ENCODE measurements at regions not wholly inside any gene's neighbourhood (a gene's known extent, or its start where the extent isn't known, plus 50 kb on each side); places are given as distances from the start of the nearest gene placed in this dataset.

- Mint-ChIP-seq H3K27ac (peak overlapping the region; percentile 11), H3K4me3 (no peak overlapping the region), H3K36me3 (ENCODE audit: low read depth) (no peaks in the 10 kb centered on the region), H3K27me3 (peaks cover 4% of the 10 kb centered on the region), H3K9me3 (no peaks in the 10 kb centered on the region), H3K4me1 (no peaks in the 10 kb centered on the region)
- ATAC-seq (replicated peaks) = no peak
These were observed 141.5 kb upstream of the ARID2 start for GRCh38 chr12:45587877-45588533.

- ATAC-seq (replicated peaks) = peak; percentile 80
- H3K27ac Mint-ChIP-seq = no peak overlapping the region
- no peaks in the 10 kb centered on the region for H3K4me1 Mint-ChIP-seq
- no peak overlapping the region for H3K4me3 Mint-ChIP-seq
- peaks cover 3% of the 10 kb centered on the region for H3K27me3 Mint-ChIP-seq
- no peaks in the 10 kb centered on the region for H3K36me3 Mint-ChIP-seq (ENCODE audit: low read depth)
- H3K9me3 Mint-ChIP-seq = no peaks in the 10 kb centered on the region
These were observed 138.9 kb upstream of the ARID2 start for GRCh38 chr12:45590646-45591045.

- ATAC-seq (replicated peaks) = no peak
- H3K27me3 Mint-ChIP-seq = peaks cover 3% of the 10 kb centered on the region
- no peaks in the 10 kb centered on the region for H3K36me3 Mint-ChIP-seq (ENCODE audit: low read depth)
- no peaks in the 10 kb centered on the region for H3K9me3 Mint-ChIP-seq
- no peak overlapping the region for H3K4me3 Mint-ChIP-seq
- H3K4me1 Mint-ChIP-seq = no peaks in the 10 kb centered on the region
- no peak overlapping the region for H3K27ac Mint-ChIP-seq
These were observed 137.9 kb upstream of the ARID2 start for GRCh38 chr12:45591635-45592034.

- ATAC-seq (replicated peaks) = no peak
- Mint-ChIP-seq H3K36me3 (ENCODE audit: low read depth) (no peaks in the 10 kb centered on the region), H3K27ac (no peak overlapping the region), H3K9me3 (no peaks in the 10 kb centered on the region), H3K27me3 (peaks cover 8% of the 10 kb centered on the region), H3K4me1 (no peaks in the 10 kb centered on the region), H3K4me3 (no peak overlapping the region)
These were observed 133.1 kb upstream of the ARID2 start for GRCh38 chr12:45596366-45596765.

- ATAC-seq (replicated peaks) = no peak
- Mint-ChIP-seq H3K27ac (no peak overlapping the region), H3K27me3 (peaks cover 4% of the 10 kb centered on the region), H3K4me3 (no peak overlapping the region), H3K9me3 (no peaks in the 10 kb centered on the region), H3K4me1 (no peaks in the 10 kb centered on the region), H3K36me3 (ENCODE audit: low read depth) (no peaks in the 10 kb centered on the region)
These were observed 131.2 kb upstream of the ARID2 start for GRCh38 chr12:45598336-45598735.

GRCh38 chr12:45598761-45599160 lies 130.7 kb upstream of the ARID2 start:
- Mint-ChIP-seq H3K4me1 (no peaks in the 10 kb centered on the region), H3K9me3 (no peaks in the 10 kb centered on the region), H3K27me3 (peaks cover 4% of the 10 kb centered on the region), H3K27ac (no peak overlapping the region), H3K36me3 (ENCODE audit: low read depth) (no peaks in the 10 kb centered on the region), H3K4me3 (no peak overlapping the region)
- no peak for ATAC-seq (replicated peaks)

GRCh38 chr12:45599196-45599595 lies 130.3 kb upstream of the ARID2 start:
- H3K4me3 Mint-ChIP-seq = no peak overlapping the region
- no peak for ATAC-seq (replicated peaks)

GRCh38 chr12:45601390-45601789 lies 128.1 kb upstream of the ARID2 start:
- H3K9me3 Mint-ChIP-seq = peaks cover 5% of the 10 kb centered on the region

More at GRCh38 chr12:45599196-45599595, 130.3 kb upstream of the ARID2 start:
- no peaks in the 10 kb centered on the region for H3K4me1 Mint-ChIP-seq
- no peaks in the 10 kb centered on the region for H3K9me3 Mint-ChIP-seq
- H3K36me3 Mint-ChIP-seq (ENCODE audit: low read depth) = no peaks in the 10 kb centered on the region
- peaks cover 4% of the 10 kb centered on the region for H3K27me3 Mint-ChIP-seq
- no peak overlapping the region for H3K27ac Mint-ChIP-seq

GRCh38 chr12:45601888-45602287 lies 127.6 kb upstream of the ARID2 start:
- peaks cover 4% of the 10 kb centered on the region for H3K27me3 Mint-ChIP-seq
- H3K4me1 Mint-ChIP-seq = no peaks in the 10 kb centered on the region
- no peaks in the 10 kb centered on the region for H3K36me3 Mint-ChIP-seq (ENCODE audit: low read depth)
- no peak for ATAC-seq (replicated peaks)
- no peak overlapping the region for H3K4me3 Mint-ChIP-seq
- no peak overlapping the region for H3K27ac Mint-ChIP-seq
- H3K9me3 Mint-ChIP-seq = peaks cover 5% of the 10 kb centered on the region

More at GRCh38 chr12:45601390-45601789, 128.1 kb upstream of the ARID2 start:
- no peak for ATAC-seq (replicated peaks)
- Mint-ChIP-seq H3K27me3 (peaks cover 4% of the 10 kb centered on the region), H3K4me1 (no peaks in the 10 kb centered on the region), H3K36me3 (ENCODE audit: low read depth) (no peaks in the 10 kb centered on the region), H3K27ac (no peak overlapping the region), H3K4me3 (no peak overlapping the region)

- H3K27ac Mint-ChIP-seq = no peak overlapping the region
- no peak for ATAC-seq (replicated peaks)
- H3K36me3 Mint-ChIP-seq (ENCODE audit: low read depth) = no peaks in the 10 kb centered on the region
- no peaks in the 10 kb centered on the region for H3K4me1 Mint-ChIP-seq
- H3K27me3 Mint-ChIP-seq = peaks cover 3% of the 10 kb centered on the region
- no peak overlapping the region for H3K4me3 Mint-ChIP-seq
- peaks cover 5% of the 10 kb centered on the region for H3K9me3 Mint-ChIP-seq
These were observed 123.9 kb upstream of the ARID2 start for GRCh38 chr12:45605624-45606023.

GRCh38 chr12:45611061-45611460 lies 118.4 kb upstream of the ARID2 start:
- Mint-ChIP-seq H3K27ac (no peak overlapping the region), H3K9me3 (no peaks in the 10 kb centered on the region), H3K27me3 (peaks cover 3% of the 10 kb centered on the region), H3K4me1 (no peaks in the 10 kb centered on the region), H3K36me3 (ENCODE audit: low read depth) (no peaks in the 10 kb centered on the region), H3K4me3 (no peak overlapping the region)
- ATAC-seq (replicated peaks) = no peak

GRCh38 chr12:45611495-45611894 lies 118.0 kb upstream of the ARID2 start:
- H3K4me1 Mint-ChIP-seq = no peaks in the 10 kb centered on the region
- no peaks in the 10 kb centered on the region for H3K36me3 Mint-ChIP-seq (ENCODE audit: low read depth)
- peaks cover 3% of the 10 kb centered on the region for H3K27me3 Mint-ChIP-seq
- no peak for ATAC-seq (replicated peaks)
- H3K4me3 Mint-ChIP-seq = no peak overlapping the region
- no peaks in the 10 kb centered on the region for H3K9me3 Mint-ChIP-seq
- H3K27ac Mint-ChIP-seq = no peak overlapping the region

GRCh38 chr12:45612044-45612794 lies 117.3 kb upstream of the ARID2 start:
- H3K9me3 Mint-ChIP-seq = no peaks in the 10 kb centered on the region
- peaks cover 3% of the 10 kb centered on the region for H3K27me3 Mint-ChIP-seq
- peak overlapping the region; percentile 20 for H3K27ac Mint-ChIP-seq
- H3K36me3 Mint-ChIP-seq (ENCODE audit: low read depth) = no peaks in the 10 kb centered on the region
- H3K4me1 Mint-ChIP-seq = no peaks in the 10 kb centered on the region
- ATAC-seq (replicated peaks) = peak; percentile 76
- H3K4me3 Mint-ChIP-seq = peak overlapping the region; percentile 13

- no peak overlapping the region for H3K27ac Mint-ChIP-seq
- H3K9me3 Mint-ChIP-seq = no peaks in the 10 kb centered on the region
- no peaks in the 10 kb centered on the region for H3K4me1 Mint-ChIP-seq
- no peak overlapping the region for H3K4me3 Mint-ChIP-seq
- H3K36me3 Mint-ChIP-seq (ENCODE audit: low read depth) = no peaks in the 10 kb centered on the region
- peaks cover 3% of the 10 kb centered on the region for H3K27me3 Mint-ChIP-seq
- no peak for ATAC-seq (replicated peaks)
These were observed 116.2 kb upstream of the ARID2 start for GRCh38 chr12:45613296-45613695.

- no peak overlapping the region for H3K4me3 Mint-ChIP-seq
These were observed 115.7 kb upstream of the ARID2 start for GRCh38 chr12:45613855-45614254.

More at GRCh38 chr12:45613855-45614254, 115.7 kb upstream of the ARID2 start:
- Mint-ChIP-seq H3K9me3 (no peaks in the 10 kb centered on the region), H3K27ac (no peak overlapping the region), H3K36me3 (ENCODE audit: low read depth) (no peaks in the 10 kb centered on the region), H3K27me3 (peaks cover 3% of the 10 kb centered on the region), H3K4me1 (no peaks in the 10 kb centered on the region)
- no peak for ATAC-seq (replicated peaks)
